ENCODE measurements at regions not wholly inside any gene's neighbourhood (a gene's known extent, or its start where the extent isn't known, plus 50 kb on each side); places are given as distances from the start of the nearest gene placed in this dataset.
"Not testable (repeated sequence)": the region's sequence is repeated elsewhere in the genome, so short reads cannot be mapped to it uniquely, and the experiment has no call there.

GRCh38 chr2:65934992-65935629 is 499.8 kb upstream of the MEIS1 start:
- TF ChIP-seq CTCF (IDR thresholded peaks at IDR 0.05) (no peak), POLR2AphosphoS5 (IDR thresholded peaks at IDR 0.05) (no peak), EP300 (IDR thresholded peaks at IDR 0.05) (no peak), POLR2A (IDR thresholded peaks at IDR 0.05) (no peak)
- Histone ChIP-seq H3K9me3 (no peaks in the 10 kb centered on the region), H3K4me3 (no peak overlapping the region), H3K27ac (no peak overlapping the region), H3K27me3 (no peaks in the 10 kb centered on the region), H3K4me1 (no peaks in the 10 kb centered on the region), H3K36me3 (no peaks in the 10 kb centered on the region)
- ATAC-seq: no peak
- WGBS, 2 donors (ENCODE audit: low coverage in 1 of 2): 77 to 82% methylated on average over 3 of the region's 3 CpGs

- no peaks in the 10 kb centered on the region for H3K4me1 ChIP-seq
- no peaks in the 10 kb centered on the region for H3K36me3 ChIP-seq
- no peaks in the 10 kb centered on the region for H3K27me3 ChIP-seq
- H3K27ac ChIP-seq: no peak overlapping the region
- ATAC-seq: no peak
- 100% methylated on average over 1 of the region's 1 CpG; no CpG with 5 or more reads in 1 of the 2 donors for WGBS, 2 donors (ENCODE audit: low coverage in 1 of 2)
- no peak overlapping the region for H3K4me3 ChIP-seq
- TF ChIP-seq CTCF (IDR thresholded peaks at IDR 0.05) (no peak), EP300 (IDR thresholded peaks at IDR 0.05) (no peak), POLR2AphosphoS5 (IDR thresholded peaks at IDR 0.05) (no peak), POLR2A (IDR thresholded peaks at IDR 0.05) (no peak)
- H3K9me3 ChIP-seq: no peaks in the 10 kb centered on the region
Observed at GRCh38 chr2:65932571-65932970, 500.2 kb upstream of the SPRED2 start.

- Histone ChIP-seq H3K9me3 (no peaks in the 10 kb centered on the region), H3K27ac (no peak overlapping the region), H3K27me3 (no peaks in the 10 kb centered on the region), H3K36me3 (no peaks in the 10 kb centered on the region), H3K4me3 (no peak overlapping the region), H3K4me1 (no peaks in the 10 kb centered on the region)
- 77 to 83% methylated on average over 2 to 4 of the region's 4 CpGs for WGBS, 2 donors (ENCODE audit: low coverage in 1 of 2)
- no peak for ATAC-seq
- TF ChIP-seq EP300 (IDR thresholded peaks at IDR 0.05) (no peak), POLR2AphosphoS5 (IDR thresholded peaks at IDR 0.05) (no peak), POLR2A (IDR thresholded peaks at IDR 0.05) (no peak), CTCF (IDR thresholded peaks at IDR 0.05) (no peak)
Observed at GRCh38 chr2:65931056-65931455, 498.7 kb upstream of the SPRED2 start.

- no peak overlapping the region for H3K27ac ChIP-seq
- no peaks in the 10 kb centered on the region for H3K27me3 ChIP-seq
- H3K36me3 ChIP-seq: no peaks in the 10 kb centered on the region
- no peak overlapping the region for H3K4me3 ChIP-seq
- no peaks in the 10 kb centered on the region for H3K9me3 ChIP-seq
- WGBS, 2 donors (ENCODE audit: low coverage in 1 of 2): 100% methylated on average over 1 to 4 of the region's 4 CpGs
- TF ChIP-seq POLR2A (IDR thresholded peaks at IDR 0.05): no peak
- TF ChIP-seq EP300 (IDR thresholded peaks at IDR 0.05): no peak
- TF ChIP-seq CTCF (IDR thresholded peaks at IDR 0.05): no peak
- no peak for TF ChIP-seq POLR2AphosphoS5 (IDR thresholded peaks at IDR 0.05)
- ATAC-seq: no peak
- no peaks in the 10 kb centered on the region for H3K4me1 ChIP-seq
Observed at GRCh38 chr2:65930259-65930658, 497.9 kb upstream of the SPRED2 start.

GRCh38 chr2:65929664-65930063 is 497.3 kb upstream of the SPRED2 start:
- H3K27me3 ChIP-seq, H3K4me3 ChIP-seq, H3K27ac ChIP-seq, H3K36me3 ChIP-seq, H3K9me3 ChIP-seq, H3K4me1 ChIP-seq, ATAC-seq: not testable (repeated sequence)
- 95 to 100% methylated on average over 3 of the region's 10 CpGs for WGBS, 2 donors (ENCODE audit: low coverage in 1 of 2)

Measured in gastroesophageal sphincter (tissue), 4 donors.